Upper lobe of left lung (tissue), 6 donors: ENCODE measurements at regions not wholly inside any gene's neighbourhood (a gene's known extent, or its start where the extent isn't known, plus 50 kb on each side); places are given as distances from the start of the nearest gene placed in this dataset.

Source experiments
- ATAC-seq, 2 donors: fragments of 200-7000 bp; cut with Tn5 transposase; one replicate each; pipeline ENCODE4 v1.9.1; 2022; ENCODE audit warnings: mild to moderate bottlenecking in 2 of 2, moderate library complexity in 2 of 2; ENCODE audit not compliant: low FRiP score in 2 of 2
- DNase-seq, 2 donors: peaks; one replicate each; pipeline ENCODE4 v3.0.0-alpha.2; 2019 to 2020
- H3K27ac ChIP-seq, 4 donors: fragments of 200-600 bp; sonication (generic); one replicate each; pipeline ENCODE4 v1.5.1; 2016 to 2019
- H3K27me3 ChIP-seq, 4 donors: fragments of 200-600 bp; sonication (generic); one replicate each; pipeline ENCODE4 v1.5.1; 2017 to 2019
- H3K36me3 ChIP-seq, 4 donors: fragments of 200-600 bp; sonication (generic); one replicate each; pipeline ENCODE4 v1.5.1; 2016 to 2019
- H3K4me1 ChIP-seq, 4 donors: fragments of 200-600 bp; sonication (generic); one replicate each; pipeline ENCODE4 v1.5.1; 2018 to 2019
- H3K4me3 ChIP-seq, 4 donors: fragments of 200-600 bp; sonication (generic); one replicate each; pipeline ENCODE4 v1.5.1; 2017 to 2019; ENCODE audit warnings: mild to moderate bottlenecking in 2 of 4, moderate library complexity in 1 of 4
- H3K9me3 ChIP-seq, 4 donors: fragments of 200-600 bp; sonication (generic); one replicate each; pipeline ENCODE4 v1.5.1; 2018 to 2019
- CTCF ChIP-seq, 6 experiments: fragments of 450-650 bp in 4 of 6; fragments of 200-600 bp in 2 of 6; sonication (generic) in 2 of 6; IDR thresholded peaks; one replicate each; pipeline ENCODE4 v1.5.1; 2016 to 2019; ENCODE audit warnings: antibody characterized with exemption in 6 of 6
- EP300 ChIP-seq, 4 donors: sonication (generic); formaldehyde crosslinking; IDR thresholded peaks; one replicate each; pipeline ENCODE4 v1.5.1; 2017; ENCODE audit warnings: antibody characterized with exemption in 4 of 4, control low read depth in 2 of 4
- POLR2A ChIP-seq, 4 donors: fragments of 450-650 bp; IDR thresholded peaks; one replicate each; pipeline ENCODE4 v1.5.1; 2016 to 2017; ENCODE audit warnings: antibody characterized with exemption in 4 of 4, mild to moderate bottlenecking in 2 of 4
- POLR2AphosphoS5 ChIP-seq, 2 donors: sonication (generic); formaldehyde crosslinking; IDR thresholded peaks; one replicate each; pipeline ENCODE4 v1.5.1; 2017; ENCODE audit warnings: antibody characterized with exemption in 2 of 2
- WGBS, 2 donors: methylation state at CpG; one replicate each; pipeline ENCODE4 v1.1.5; 2017 to 2018; 5-methylcytosine and 5-hydroxymethylcytosine counted together
- donor health status: DM: no; HTN: no; CAD: no; lungs with moderate emphysema.
- donor health status: DM: no; HTN: yes; CAD: no; lungs with severe emphysema.

GRCh38 chr2:54377451-54377850, 78.7 kb upstream of the SPTBN1 start:
- Histone ChIP-seq H3K9me3 (no peaks in the 10 kb centered on the region), H3K4me1 (peaks cover 0 to 5% (median under 1%) of the 10 kb centered on the region in 4 donors), H3K27me3 (no peaks in the 10 kb centered on the region), H3K27ac (no peak overlapping the region), H3K4me3 (no peak overlapping the region), H3K36me3 (no peaks in the 10 kb centered on the region)
- DNase-seq = no peak
- WGBS, 2 donors = 91 to 96% methylated on average over 3 of the region's 3 CpGs
- ATAC-seq = no peak
- TF ChIP-seq POLR2A (IDR thresholded peaks at IDR 0.05) (no peak), CTCF (IDR thresholded peaks at IDR 0.05) (no peak), POLR2AphosphoS5 (IDR thresholded peaks at IDR 0.05) (no peak), EP300 (IDR thresholded peaks at IDR 0.05) (no peak)

- ATAC-seq (no peak), DNase-seq (no peak)
- no peak for TF ChIP-seq POLR2A (IDR thresholded peaks at IDR 0.05)
- no peak for TF ChIP-seq POLR2AphosphoS5 (IDR thresholded peaks at IDR 0.05)
- no peak for TF ChIP-seq EP300 (IDR thresholded peaks at IDR 0.05)
- no peak for TF ChIP-seq CTCF (IDR thresholded peaks at IDR 0.05)
- Histone ChIP-seq H3K27ac (no peak overlapping the region), H3K9me3 (no peaks in the 10 kb centered on the region), H3K36me3 (no peaks in the 10 kb centered on the region), H3K27me3 (no peaks in the 10 kb centered on the region), H3K4me3 (no peak overlapping the region), H3K4me1 (peaks cover 0 to 2% (median 0%) of the 10 kb centered on the region in 4 donors)
- WGBS, 2 donors = 83 to 86% methylated on average over 10 of the region's 10 CpGs
Observed at GRCh38 chr2:54377901-54378493, 78.1 kb upstream of the SPTBN1 start.

- DNase-seq (no peak), ATAC-seq (no peak)
- H3K27me3 ChIP-seq = no peaks in the 10 kb centered on the region
- H3K4me1 ChIP-seq = peaks cover 0 to 6% (median 0%) of the 10 kb centered on the region in 4 donors
- TF ChIP-seq POLR2A (IDR thresholded peaks at IDR 0.05) (no peak), EP300 (IDR thresholded peaks at IDR 0.05) (no peak)
- 88 to 94% methylated on average over 8 of the region's 8 CpGs for WGBS, 2 donors
- H3K27ac ChIP-seq = no peak overlapping the region
- no peaks in the 10 kb centered on the region for H3K9me3 ChIP-seq
- no peak overlapping the region for H3K4me3 ChIP-seq
- H3K36me3 ChIP-seq = no peaks in the 10 kb centered on the region
Observed at GRCh38 chr2:54380670-54381069, 75.5 kb upstream of the SPTBN1 start.

GRCh38 chr2:54381293-54381692, 74.8 kb upstream of the SPTBN1 start:
- ATAC-seq (no peak), DNase-seq (no peak)
- TF ChIP-seq CTCF (IDR thresholded peaks at IDR 0.05) (no peak), POLR2AphosphoS5 (IDR thresholded peaks at IDR 0.05) (no peak), EP300 (IDR thresholded peaks at IDR 0.05) (no peak), POLR2A (IDR thresholded peaks at IDR 0.05) (no peak)
- H3K4me3 ChIP-seq = no peak overlapping the region
- no peaks in the 10 kb centered on the region for H3K36me3 ChIP-seq
- whole genome bisulfite sequencing, 2 donors = 91 to 94% methylated on average over 5 of the region's 5 CpGs
- H3K27ac ChIP-seq = no peak overlapping the region
- no peaks in the 10 kb centered on the region for H3K27me3 ChIP-seq
- H3K4me1 ChIP-seq = peaks cover 0 to 12% (median under 1%) of the 10 kb centered on the region in 4 donors
- H3K9me3 ChIP-seq = no peaks in the 10 kb centered on the region

GRCh38 chr2:54382601-54383000, 73.5 kb upstream of the SPTBN1 start:
- WGBS, 2 donors = 94 to 95% methylated on average over 4 of the region's 4 CpGs

More at GRCh38 chr2:54382601-54383000, 73.5 kb upstream of the SPTBN1 start:
- no peak for DNase-seq
- no peak for ATAC-seq
- Histone ChIP-seq H3K27me3 (no peaks in the 10 kb centered on the region), H3K4me1 (peaks cover 4 to 21% (median 7%) of the 10 kb centered on the region in 4 donors), H3K9me3 (no peaks in the 10 kb centered on the region), H3K27ac (no peak overlapping the region), H3K4me3 (no peak overlapping the region), H3K36me3 (no peaks in the 10 kb centered on the region)
- TF ChIP-seq POLR2AphosphoS5 (IDR thresholded peaks at IDR 0.05) (no peak), CTCF (IDR thresholded peaks at IDR 0.05) (no peak), POLR2A (IDR thresholded peaks at IDR 0.05) (no peak), EP300 (IDR thresholded peaks at IDR 0.05) (no peak)
